B cell (primary cell): ENCODE measurements at regions not wholly inside any gene's neighbourhood (a gene's known extent, or its start where the extent isn't known, plus 50 kb on each side); places are given as distances from the start of the nearest gene placed in this dataset.

Experiments
- ATAC-seq: fragments of 200-7000 bp; cut with Tn5 transposase; one replicate; pipeline ENCODE4 v1.10.0; 2021; ENCODE audit warnings: low read depth, mild to moderate bottlenecking, moderate number of reproducible peaks, moderate library complexity
- CTCF ChIA-PET: fragments of 350-600 bp; sonication (Branson Sonifier 250); formaldehyde crosslinking; loops from one replicate; lab custom pipeline; 2021; ENCODE audit warnings: antibody characterized with exemption, inconsistent platforms; lab: Charles Lee
- POLR2A ChIA-PET: fragments of 350-600 bp; sonication (Branson Sonifier 250); formaldehyde crosslinking; loops from one replicate; lab custom pipeline; 2021; ENCODE audit warnings: antibody characterized with exemption; lab: Charles Lee
- DNase-seq: peaks from one replicate; pipeline ENCODE4 v3.0.0; 2013
- H2AFZ ChIP-seq: 2 replicates; pipeline ENCODE4 v1.6.1; 2012; ENCODE audit warnings: mild to moderate bottlenecking, low read depth, low read length; ENCODE audit not compliant: insufficient read depth, poor library complexity, severe bottlenecking
- H3K27ac ChIP-seq, 2 donors: 1 replicate in 1 of 2; 2 replicates in 1 of 2; pipeline ENCODE4 v1.5.1; 2012 to 2013; ENCODE audit warnings: low read length in 2 of 2, mild to moderate bottlenecking in 2 of 2, moderate library complexity in 1 of 2
- H3K27me3 ChIP-seq, 4 experiments: fragments of 200-600 bp in 1 of 4; sonication (generic) in 1 of 4; replicated peaks in 1 of 4; 1 replicate in 2 of 4; 2 replicates in 2 of 4; pipeline versions ENCODE4 v1.6.1 to v1.7.0; 2013 to 2016; ENCODE audit warnings: low read length in 3 of 4, mild to moderate bottlenecking in 2 of 4, mixed read lengths in 1 of 4, moderate library complexity in 1 of 4; ENCODE audit not compliant: insufficient read depth in 4 of 4, control insufficient read depth in 3 of 4; ENCODE audit errors: control extremely low read depth in 1 of 4
- H3K36me3 ChIP-seq, 2 experiments: replicated peaks in 1 of 2; 1 replicate in 1 of 2; 2 replicates in 1 of 2; pipeline versions ENCODE4 v1.6.1 to v1.7.1; 2013; ENCODE audit warnings: low read length in 1 of 2; ENCODE audit not compliant: insufficient read depth in 2 of 2, control insufficient read depth in 1 of 2; ENCODE audit errors: control extremely low read depth in 1 of 2, extremely low read depth in 1 of 2
- H3K4me1 ChIP-seq, 2 donors: fragments of 200-600 bp in 1 of 2; sonication (generic) in 1 of 2; 1 replicate in 1 of 2; 2 replicates in 1 of 2; pipeline versions ENCODE4 v1.5.1 to v1.6.1; 2013 to 2017; ENCODE audit warnings: low read length in 2 of 2; ENCODE audit not compliant: control insufficient read depth in 2 of 2, insufficient read depth in 2 of 2
- H3K4me2 ChIP-seq: replicated peaks from 2 replicates; pipeline ENCODE3; 2012; ENCODE audit warnings: mild to moderate bottlenecking, low read depth, low read length; ENCODE audit not compliant: poor library complexity, severe bottlenecking
- H3K4me3 ChIP-seq, 5 experiments: fragments of 200-600 bp in 1 of 5; sonication (generic) in 1 of 5; 1 replicate in 3 of 5; 2 replicates in 2 of 5; pipeline versions ENCODE4 v1.5.1 to v1.7.0; 2011 to 2016; ENCODE audit warnings: low read length in 4 of 5, mild to moderate bottlenecking in 4 of 5, low read depth in 2 of 5, control low read depth in 1 of 5, moderate library complexity in 1 of 5; ENCODE audit not compliant: insufficient read depth in 1 of 5; ENCODE audit errors: control extremely low read depth in 1 of 5, extremely low read depth in 1 of 5
- H3K79me2 ChIP-seq: fragments of 200-600 bp; sonication (generic); one replicate; pipeline ENCODE4 v1.6.0; 2016; ENCODE audit warnings: low read length; ENCODE audit not compliant: control insufficient read depth, insufficient read depth
- H3K9ac ChIP-seq: fragments of 200-600 bp; sonication (generic); 2 replicates; pipeline ENCODE4 v1.6.1; 2017; ENCODE audit warnings: mild to moderate bottlenecking, low read length, moderate library complexity
- H3K9me3 ChIP-seq, 3 donors: one replicate each; pipeline versions ENCODE4 v1.6.1 to v1.7.1; 2013; ENCODE audit warnings: low read length in 2 of 3; ENCODE audit not compliant: control insufficient read depth in 2 of 3, insufficient read depth in 1 of 3; ENCODE audit errors: control extremely low read depth in 1 of 3
- H4K20me1 ChIP-seq: 2 replicates; pipeline ENCODE4 v1.6.0; 2012; ENCODE audit warnings: mild to moderate bottlenecking, low read length; ENCODE audit not compliant: insufficient read depth, control insufficient read depth, poor library complexity, severe bottlenecking
- H3K27ac Mint-ChIP-seq: one replicate; pipeline ENCODE4 v1.8.0; 2021; ENCODE audit warnings: mixed read lengths
- H3K27me3 Mint-ChIP-seq: one replicate; pipeline ENCODE4 v1.8.0; 2021; ENCODE audit warnings: mixed read lengths
- H3K4me1 Mint-ChIP-seq: one replicate; pipeline ENCODE4 v1.8.0; 2021; ENCODE audit warnings: mixed read lengths
- H3K4me3 Mint-ChIP-seq: one replicate; pipeline ENCODE4 v1.8.0; 2021; ENCODE audit warnings: mixed read lengths
- H3K9me3 Mint-ChIP-seq: one replicate; pipeline ENCODE4 v1.8.0; 2022; ENCODE audit warnings: mixed read lengths; ENCODE audit not compliant: insufficient read depth
- CTCF ChIP-seq: fragments of 200-600 bp; IDR thresholded peaks from one replicate; pipeline ENCODE4 v1.8.0; 2022; ENCODE audit warnings: antibody characterized with exemption, mild to moderate bottlenecking
- EZH2 ChIP-seq: IDR thresholded peaks from 2 replicates; pipeline ENCODE4 v1.6.1; 2012; ENCODE audit warnings: borderline replicate concordance, low read depth, mild to moderate bottlenecking, moderate library complexity, low read length; ENCODE audit not compliant: insufficient read depth, poor library complexity, severe bottlenecking
- WGBS: methylation state at CpG from one replicate; pipeline ENCODE4 v1.1.5; 2013; ENCODE audit warnings: missing lambda C conversion rate; ENCODE audit not compliant: insufficient coverage; 5-methylcytosine and 5-hydroxymethylcytosine counted together
- intact Hi-C: fragments of 100-400 bp; cut with micrococcal nuclease; formaldehyde crosslinking; loops from one replicate; pipeline ENCODE4 v1.10.0; 2022

- DNase-seq (no peak), ATAC-seq (no peak)
- H4K20me1 ChIP-seq = no peaks in the 10 kb centered on the region
- ChIA-PET CTCF (no interaction called here), POLR2A (interaction anchor here (0.7 kb wide), 1 partner anchor 236 kb away, joined by 3 read pairs; no protein-coding TSS in a partner anchor)
- no peak for TF ChIP-seq CTCF
- TF ChIP-seq EZH2 = no peak
- no peak overlapping the region for H3K9ac ChIP-seq
- no peak overlapping the region for H3K4me2 ChIP-seq
- intact Hi-C loops = no loop called here
- no CpG with 5 or more reads among the region's 3 CpGs for WGBS
- no peak overlapping the region for H2AFZ ChIP-seq
- H3K4me1 ChIP-seq = peaks cover 7 to 9% of the 10 kb centered on the region in 2 donors
- H3K79me2 ChIP-seq = no peaks in the 10 kb centered on the region
- H3K27me3 ChIP-seq = no peaks in the 10 kb centered on the region
- Mint-ChIP-seq H3K27me3 (no peaks in the 10 kb centered on the region), H3K9me3 (no peaks in the 10 kb centered on the region), H3K27ac (no peak overlapping the region), H3K4me1 (peaks cover 10% of the 10 kb centered on the region), H3K4me3 (no peak overlapping the region)
- no peak overlapping the region for H3K27ac ChIP-seq
- H3K4me3 ChIP-seq = no peak overlapping the region
- no peaks in the 10 kb centered on the region for H3K9me3 ChIP-seq
- H3K36me3 ChIP-seq = no peaks in the 10 kb centered on the region
Observed at GRCh38 chr1:58934706-58935105, 150.9 kb upstream of the JUN start.

DNA sequence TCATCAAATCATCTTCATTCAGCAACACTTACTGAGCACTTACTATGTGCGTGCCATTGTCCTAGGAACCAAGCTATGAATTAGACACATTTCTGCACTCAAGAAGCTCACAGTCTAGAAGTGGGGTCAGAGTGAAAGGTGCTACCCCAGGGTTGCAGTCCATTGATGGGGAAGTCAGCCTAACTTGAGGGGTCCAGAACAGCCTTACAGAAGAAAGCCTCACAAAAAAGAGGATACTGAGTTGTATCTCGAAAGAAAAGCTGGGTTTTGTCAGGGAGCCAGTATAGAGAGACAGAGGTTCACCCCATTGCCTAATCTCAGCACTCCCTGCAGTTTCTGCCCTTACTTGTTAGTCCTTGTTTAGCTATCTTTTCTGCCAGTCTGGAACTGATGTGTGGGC is 153.1 kb upstream of the JUN start:
- ChIA-PET POLR2A (interaction anchor here (0.8 kb wide), 1 partner anchor 27 kb away, joined by 3 read pairs; no protein-coding TSS in a partner anchor), CTCF (interaction anchor here (0.9 kb wide), 1 partner anchor 32 kb away, joined by 3 read pairs; no protein-coding TSS in a partner anchor)
- no peaks in the 10 kb centered on the region for H3K36me3 ChIP-seq

More for the DNA sequence above, 153.1 kb upstream of the JUN start:
- Mint-ChIP-seq H3K9me3 (no peaks in the 10 kb centered on the region), H3K4me3 (no peak overlapping the region), H3K4me1 (peaks cover 29% of the 10 kb centered on the region), H3K27me3 (no peaks in the 10 kb centered on the region), H3K27ac (no peak overlapping the region)
- TF ChIP-seq CTCF (no peak), EZH2 (no peak)
- Histone ChIP-seq H3K4me2 (no peak overlapping the region), H3K27ac (no peak overlapping the region), H3K27me3 (no peaks in the 10 kb centered on the region), H3K4me3 (no peak overlapping the region), H3K9ac (no peak overlapping the region), H2AFZ (no peak overlapping the region), H3K79me2 (no peaks in the 10 kb centered on the region), H3K4me1 (peaks cover 21 to 25% of the 10 kb centered on the region in 2 donors), H3K9me3 (no peaks in the 10 kb centered on the region), H4K20me1 (no peaks in the 10 kb centered on the region)
- WGBS = no CpG with 5 or more reads among the region's 2 CpGs
- DNase-seq (no peak), ATAC-seq (no peak)
- intact Hi-C loops = no loop called here
